CD4-positive, alpha-beta T cell treated with Interleukin-6 for 4 hours (primary cell): ENCODE measurements at regions not wholly inside any gene's neighbourhood (a gene's known extent, or its start where the extent isn't known, plus 50 kb on each side); places are given as distances from the start of the nearest gene placed in this dataset.
"Not testable (repeated sequence)": the region's sequence is repeated elsewhere in the genome, so short reads cannot be mapped to it uniquely, and the experiment has no call there.

ENCODE experiments used
- DNase-seq: peaks from one replicate; pipeline ENCODE4 v3.0.0-alpha.2; 2020; ENCODE audit warnings: mixed read lengths

GRCh38 chr4:189653983-189654382, 286.7 kb upstream of the FRG1 start:
- DNase-seq = not testable (repeated sequence)

GRCh38 chr4:189654396-189654795, 286.3 kb upstream of the FRG1 start:
- not testable (repeated sequence) for DNase-seq

GRCh38 chr4:189655817-189656216, 284.9 kb upstream of the FRG1 start:
- not testable (repeated sequence) for DNase-seq

- DNase-seq = no peak
Observed at GRCh38 chr4:189656641-189657040, 284.0 kb upstream of the FRG1 start.

- DNase-seq = not testable (repeated sequence)
Observed at GRCh38 chr4:189658259-189658658, 282.4 kb upstream of the FRG1 start.

- not testable (repeated sequence) for DNase-seq
Observed at GRCh38 chr4:189658831-189659230, 281.8 kb upstream of the FRG1 start.

- no peak for DNase-seq
Observed at GRCh38 chr4:189659287-189659686, 281.4 kb upstream of the FRG1 start.

GRCh38 chr4:189660722-189661360, 279.8 kb upstream of the FRG1 start:
- DNase-seq = no peak

GRCh38 chr4:189664693-189665250, 275.9 kb upstream of the FRG1 start:
- DNase-seq = no peak

GRCh38 chr4:189665712-189666305, 274.9 kb upstream of the FRG1 start:
- not testable (repeated sequence) for DNase-seq

- DNase-seq = not testable (repeated sequence)
Observed at GRCh38 chr4:189667386-189667785, 273.3 kb upstream of the FRG1 start.

- DNase-seq = not testable (repeated sequence)
Observed at GRCh38 chr4:189697675-189698245, 242.9 kb upstream of the FRG1 start.

GRCh38 chr4:189703000-189703399, 237.7 kb upstream of the FRG1 start:
- not testable (repeated sequence) for DNase-seq

- not testable (repeated sequence) for DNase-seq
Observed at GRCh38 chr4:189706821-189707220, 233.9 kb upstream of the FRG1 start.

GRCh38 chr4:189707227-189707626, 233.4 kb upstream of the FRG1 start:
- DNase-seq = not testable (repeated sequence)

GRCh38 chr4:189711956-189712355, 228.7 kb upstream of the FRG1 start:
- not testable (repeated sequence) for DNase-seq

GRCh38 chr4:189721016-189721993, 219.4 kb upstream of the FRG1 start:
- DNase-seq = not testable (repeated sequence)

GRCh38 chr4:189722324-189723003, 218.2 kb upstream of the FRG1 start:
- DNase-seq = not testable (repeated sequence)

GRCh38 chr4:189727982-189728638, 212.6 kb upstream of the FRG1 start:
- DNase-seq = not testable (repeated sequence)

- not testable (repeated sequence) for DNase-seq
Observed at GRCh38 chr4:189731989-189732388, 208.7 kb upstream of the FRG1 start.

- not testable (repeated sequence) for DNase-seq
Observed at GRCh38 chr4:189733507-189733906, 207.2 kb upstream of the FRG1 start.
